Activated T-cell treated with anti-CD3 and anti-CD28 coated beads for 48 hours (primary cell): ENCODE measurements at regions not wholly inside any gene's neighbourhood (a gene's known extent, or its start where the extent isn't known, plus 50 kb on each side); places are given as distances from the start of the nearest gene placed in this dataset.

ENCODE experiments used
- DNase-seq: peaks from one replicate; pipeline ENCODE4 v3.0.0-alpha.2; 2020; ENCODE audit warnings: low read depth

GRCh38 chr5:175388531-175388930, 55.5 kb downstream of the DRD1 start:
- no peak for DNase-seq

- DNase-seq = no peak
Observed at GRCh38 chr5:175387144-175387543, 56.8 kb downstream of the DRD1 start.

- no peak for DNase-seq
Observed at GRCh38 chr5:175386526-175386925, 57.5 kb downstream of the DRD1 start.

DNA sequence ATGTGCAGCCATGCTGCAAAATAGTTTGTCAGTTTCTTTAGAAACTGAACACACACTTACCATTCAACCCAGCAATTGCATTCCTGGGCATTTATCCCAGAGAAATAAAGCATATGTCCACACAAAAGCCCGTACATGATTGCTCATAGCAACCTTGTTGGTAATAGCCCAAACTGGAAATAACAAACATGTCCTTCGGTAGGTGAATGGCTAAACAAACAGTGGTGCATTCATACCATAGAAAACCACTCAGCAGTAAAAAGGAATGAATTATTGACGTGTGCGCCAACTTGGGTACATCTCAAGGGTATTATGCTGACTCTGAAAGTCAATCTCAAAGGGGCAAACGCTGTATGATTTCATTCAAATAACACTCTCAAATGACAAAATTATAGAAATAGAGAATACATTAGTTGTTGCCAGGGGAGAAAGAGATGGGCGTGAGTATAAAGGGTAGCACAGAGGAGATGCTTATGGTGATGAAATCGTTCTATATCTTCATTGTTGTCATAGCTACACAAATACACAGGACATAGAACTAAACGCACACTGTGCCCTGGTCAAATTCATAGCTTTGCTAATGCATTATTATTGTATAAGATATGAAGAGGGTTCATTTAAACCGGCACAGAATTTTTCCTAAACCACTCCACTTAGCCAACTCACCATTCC, 58.2 kb downstream of the DRD1 start:
- DNase-seq = no peak

DNA sequence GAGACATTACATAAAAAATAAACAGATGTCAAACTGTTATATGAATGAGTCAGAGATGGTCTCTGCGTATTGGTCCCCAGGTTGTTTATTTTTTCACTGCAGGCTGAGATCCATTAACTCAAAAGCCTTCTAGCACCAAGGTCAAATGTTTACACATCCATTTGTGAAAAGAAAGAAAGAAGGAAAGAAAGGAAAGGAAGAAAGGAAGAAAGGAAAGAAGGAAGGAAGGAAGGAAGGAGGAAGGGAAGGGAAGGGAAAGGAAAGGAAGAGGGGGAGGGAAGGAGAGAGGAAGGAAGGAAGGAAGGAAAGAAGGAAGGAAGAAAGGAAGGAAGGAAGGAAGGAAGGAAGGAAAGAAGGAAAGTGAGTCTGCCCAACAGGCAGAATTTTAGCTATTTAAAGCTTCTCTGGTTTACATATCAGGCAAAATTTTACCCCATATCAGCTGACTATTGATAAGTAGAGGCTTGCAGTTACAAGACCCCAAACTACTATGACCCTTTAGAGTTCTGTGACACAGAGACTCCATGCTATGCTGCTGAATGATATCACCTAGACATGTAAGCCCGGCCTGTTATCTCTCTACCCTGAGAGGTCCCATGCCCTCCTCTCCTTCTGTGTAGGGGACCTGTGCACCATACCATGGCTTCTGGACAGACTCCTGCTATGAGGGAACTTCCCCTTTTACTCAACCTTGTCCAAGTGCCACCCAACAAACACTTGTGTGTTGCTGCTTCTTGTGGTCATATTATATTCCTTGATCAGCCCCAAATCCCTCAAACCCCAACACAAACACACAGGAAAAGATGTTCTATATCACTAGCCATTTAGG, 59.0 kb downstream of the DRD1 start:
- no peak for DNase-seq

DNA sequence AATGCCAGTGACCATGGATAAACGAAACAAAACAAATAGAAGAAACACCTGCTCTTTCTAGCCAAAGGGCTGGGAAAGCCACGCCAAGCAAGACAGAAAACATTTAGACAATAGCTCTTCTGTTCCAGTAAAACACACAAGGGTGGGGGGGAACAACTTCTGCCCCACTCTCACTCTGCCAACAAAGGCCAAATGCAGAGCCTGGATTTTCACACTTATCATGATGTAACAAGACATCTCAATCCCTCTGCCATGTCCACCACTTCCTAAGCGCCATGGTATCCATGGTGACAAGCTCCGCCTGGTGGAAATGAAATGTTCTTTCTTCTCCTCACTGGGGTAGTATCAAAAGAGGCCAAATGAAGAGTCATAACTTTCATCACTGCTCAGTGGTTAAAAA, 60.6 kb downstream of the DRD1 start:
- DNase-seq = no peak

GRCh38 chr5:175382171-175382570, 61.8 kb downstream of the DRD1 start:
- DNase-seq = no peak

- no peak for DNase-seq
Observed at GRCh38 chr5:175381130-175381529, 62.9 kb downstream of the DRD1 start.

DNA sequence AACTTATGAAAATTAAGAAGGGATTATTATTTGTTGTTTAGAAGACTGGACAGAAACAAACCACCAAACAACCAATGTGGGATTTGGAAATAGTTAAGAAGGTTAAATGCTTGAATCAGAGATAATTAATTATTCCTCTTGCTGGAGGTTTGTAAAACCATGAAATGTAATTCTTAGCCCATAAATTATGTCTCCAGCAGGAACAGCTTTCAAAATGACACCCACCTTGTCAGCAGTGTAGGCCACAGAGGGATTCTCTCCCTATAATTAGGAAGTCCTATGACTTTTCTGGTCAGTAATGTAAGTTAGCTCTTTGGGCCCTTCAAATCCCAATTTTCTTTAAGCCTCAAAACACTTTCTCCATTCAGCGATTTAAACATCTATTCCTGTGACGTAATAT, 63.3 kb downstream of the DRD1 start:
- DNase-seq = no peak

DNA sequence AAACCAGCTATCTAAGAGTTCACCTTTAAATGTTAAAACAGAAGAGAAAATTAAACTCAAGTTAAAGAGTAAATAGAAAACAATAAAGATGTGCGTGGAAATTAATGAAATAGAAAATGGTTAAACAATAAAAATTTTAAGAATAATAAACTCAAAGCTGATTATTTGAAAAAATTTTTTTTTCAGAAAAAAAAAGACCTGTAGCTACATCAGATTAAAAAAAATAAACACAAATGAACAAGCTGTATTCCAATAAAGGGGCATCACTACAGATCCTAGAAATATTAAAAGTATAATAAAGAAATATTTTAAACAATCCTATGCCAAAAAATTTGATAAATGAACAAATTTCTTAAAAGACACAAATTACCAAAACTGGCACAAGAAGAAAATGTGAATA, 64.1 kb downstream of the DRD1 start:
- DNase-seq = no peak

DNA sequence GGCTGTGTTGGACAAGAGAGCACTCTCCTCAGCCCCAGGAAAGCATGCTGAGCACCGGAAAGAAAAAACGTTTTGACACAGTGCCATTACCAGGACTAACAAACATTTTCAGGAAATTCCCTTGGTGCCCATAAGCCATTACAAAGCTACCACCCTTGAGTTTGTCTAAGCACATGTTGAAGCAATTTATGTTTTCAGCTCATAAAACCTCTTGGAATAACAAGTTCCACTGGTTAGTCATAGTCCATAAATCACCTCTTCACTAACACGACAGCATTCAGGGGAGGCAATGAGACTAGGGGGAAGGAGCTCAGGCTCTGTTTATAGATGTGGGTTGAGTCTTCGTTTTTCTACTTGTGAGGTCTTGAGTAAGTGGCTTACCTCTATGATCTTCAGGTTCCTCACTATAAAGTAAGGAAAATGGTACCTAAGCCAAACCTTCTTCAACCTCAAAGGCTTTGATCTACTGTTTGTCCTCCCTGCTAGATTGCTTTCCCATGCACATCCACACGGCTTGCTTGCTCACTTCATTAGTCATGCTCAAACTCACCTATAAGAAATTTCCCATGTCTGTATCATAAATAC, 65.4 kb downstream of the DRD1 start:
- no peak for DNase-seq

DNA sequence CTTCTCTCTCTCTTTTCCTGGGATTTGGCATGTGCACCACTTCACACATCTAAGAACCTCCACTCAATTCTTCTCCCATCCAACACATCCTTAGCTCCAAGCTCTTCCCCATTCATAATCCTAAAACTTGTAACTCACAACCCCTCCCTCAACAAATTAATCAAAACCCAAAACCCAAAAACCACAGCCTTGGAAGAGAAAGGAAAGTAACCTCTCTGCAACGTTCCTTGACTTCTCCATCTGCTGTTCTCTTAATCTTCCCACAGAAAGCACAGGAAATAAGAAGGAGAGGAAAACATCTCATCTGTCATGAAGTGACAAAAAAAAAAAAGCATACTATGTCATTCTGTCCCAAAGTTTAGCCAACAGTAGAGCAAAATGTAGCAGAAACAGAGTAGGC, 66.2 kb downstream of the DRD1 start:
- DNase-seq = no peak

DNA sequence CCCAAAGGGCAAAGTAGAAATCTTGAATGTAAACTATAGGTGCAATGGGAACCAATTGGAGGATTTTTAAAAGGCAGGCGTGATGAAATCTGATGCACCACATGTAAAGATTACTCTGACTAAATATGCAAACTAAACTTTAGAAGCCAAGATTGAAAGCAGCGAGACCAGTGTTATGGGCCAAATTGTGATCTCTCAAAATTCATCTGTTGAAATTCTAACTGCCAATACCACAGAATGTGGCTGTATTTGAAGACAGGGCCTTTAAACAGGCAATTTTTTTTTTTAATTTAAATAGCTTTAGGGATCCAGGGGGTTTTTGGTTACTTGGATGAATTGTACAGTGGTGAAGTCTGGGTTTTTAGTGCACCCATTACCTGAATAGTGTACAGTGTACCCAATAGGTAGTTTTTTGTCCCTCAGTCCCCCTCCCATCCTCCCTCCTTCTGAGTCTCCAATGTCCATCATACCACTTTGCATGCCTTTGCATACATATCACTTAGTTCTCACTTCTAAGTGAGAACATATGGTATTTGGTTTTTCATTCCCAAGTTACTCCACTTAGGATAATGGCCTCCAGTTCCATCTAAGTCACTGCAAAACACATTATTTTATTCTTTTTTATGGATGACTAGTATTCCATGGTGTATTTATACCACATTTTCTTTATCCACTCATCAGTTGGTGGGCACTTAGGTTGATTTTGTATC, 69.7 kb downstream of the DRD1 start:
- DNase-seq = no peak

DNA sequence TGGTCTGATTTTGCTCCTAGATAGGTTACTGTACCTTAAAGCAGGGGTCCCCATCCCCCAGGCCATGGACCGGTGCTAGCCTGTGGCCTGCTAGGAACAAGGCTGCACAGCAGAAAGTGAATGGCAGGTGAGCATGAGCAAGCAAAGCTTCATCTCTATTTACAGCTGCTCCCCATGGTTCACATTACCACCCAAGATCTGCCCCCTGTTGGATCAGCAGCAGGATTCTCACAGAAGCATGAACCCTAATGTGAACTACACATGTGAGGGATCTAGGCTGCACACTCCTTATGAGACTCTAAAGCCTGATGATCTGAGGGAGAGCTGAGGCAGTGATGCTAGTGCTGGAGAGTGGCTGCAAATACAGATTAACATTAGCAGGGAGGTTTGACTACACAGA, 78.1 kb downstream of the DRD1 start:
- no peak for DNase-seq

- no peak for DNase-seq
Observed at GRCh38 chr5:175363300-175363699, 80.7 kb downstream of the DRD1 start.

DNA sequence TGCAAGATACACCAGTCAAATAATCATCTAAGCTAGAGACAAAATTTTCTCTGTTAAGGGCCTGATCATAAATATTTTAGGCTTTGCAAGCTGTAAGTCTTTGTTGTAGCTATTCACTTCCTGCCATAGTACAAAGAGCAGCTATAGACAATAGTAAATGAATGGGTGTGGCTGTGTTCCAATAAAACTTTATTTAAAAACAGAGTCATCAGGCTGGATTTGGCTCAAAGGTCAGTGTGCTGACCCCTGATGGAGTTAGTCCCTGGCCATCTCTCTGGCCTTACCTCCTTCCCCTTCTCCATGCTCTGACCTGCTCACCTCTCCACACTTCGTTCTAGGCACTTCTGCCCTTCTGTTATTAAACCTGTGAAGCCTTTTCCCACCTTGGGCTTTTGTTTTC, 86.0 kb downstream of the DRD1 start:
- no peak for DNase-seq

GRCh38 chr5:175356428-175356827, 87.6 kb downstream of the DRD1 start:
- DNase-seq = no peak

- no peak for DNase-seq
Observed at GRCh38 chr5:175354964-175355363, 89.0 kb downstream of the DRD1 start.

- no peak for DNase-seq
Observed at GRCh38 chr5:175353926-175354325, 90.1 kb downstream of the DRD1 start.

DNA sequence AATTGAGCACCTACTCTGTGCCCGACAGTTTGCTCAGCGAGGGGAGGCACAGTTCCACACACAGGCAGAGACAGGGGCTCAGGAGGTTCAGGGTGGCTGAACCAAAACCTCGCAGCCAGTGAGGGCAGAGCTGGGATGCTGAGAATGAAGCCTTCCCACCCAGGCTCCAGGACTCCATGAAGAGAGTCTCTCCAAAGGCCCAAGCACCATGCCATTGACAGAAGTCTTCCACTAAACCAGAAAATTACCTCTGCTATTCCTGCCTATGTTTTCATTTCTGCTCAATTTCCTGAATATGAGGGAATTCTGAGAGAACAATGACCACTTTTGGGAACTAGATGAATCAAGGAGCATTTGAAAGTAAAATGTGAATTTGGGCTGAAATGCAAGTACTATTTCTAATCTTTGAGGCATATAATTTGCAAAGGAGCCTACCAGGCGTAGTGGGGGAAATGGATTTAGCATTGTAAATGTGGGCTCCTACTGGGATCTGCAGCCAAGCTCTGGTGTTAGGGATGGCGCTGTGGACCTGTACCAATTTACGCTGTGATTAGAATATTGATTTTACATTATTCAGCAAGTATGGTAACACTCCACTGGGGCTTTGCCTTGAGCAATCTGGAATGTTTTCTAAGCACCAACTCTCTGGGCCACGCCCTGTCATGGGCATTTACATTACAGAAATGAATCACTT, 91.9 kb downstream of the DRD1 start:
- no peak for DNase-seq

DNA sequence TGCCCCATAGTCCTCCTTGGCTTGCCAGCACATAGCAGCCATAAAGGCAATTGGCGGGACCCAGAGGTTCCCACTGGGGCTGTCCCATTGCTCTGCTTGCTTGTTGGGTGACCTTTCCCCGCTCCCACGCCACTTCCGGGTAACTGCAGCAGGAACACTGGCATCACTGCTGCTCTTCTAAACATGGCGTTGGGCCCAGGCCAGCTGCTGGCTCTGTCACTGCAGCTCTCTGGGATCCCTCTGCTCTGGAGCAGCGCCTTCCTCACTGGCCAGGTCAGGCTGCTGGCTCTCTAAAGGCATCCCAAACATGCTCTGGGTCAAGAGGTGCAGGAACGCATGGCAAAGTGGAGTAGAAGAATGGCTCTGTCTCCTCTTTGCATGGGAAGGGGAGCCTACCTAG, 92.9 kb downstream of the DRD1 start:
- DNase-seq = no peak

GRCh38 chr5:175347931-175348330, 96.1 kb downstream of the DRD1 start:
- DNase-seq = no peak
